Activated naive CD8-positive, alpha-beta T cell treated with anti-CD3 and anti-CD28 coated beads, Interleukin-2, amount 50 U/mL, for 16 hours (primary cell): ENCODE measurements at regions not wholly inside any gene's neighbourhood (a gene's known extent, or its start where the extent isn't known, plus 50 kb on each side); places are given as distances from the start of the nearest gene placed in this dataset.
A peak's percentile ranks its signal among the peaks of the same experiment; 100 is the strongest.
"Not testable (repeated sequence)": the region's sequence is repeated elsewhere in the genome, so short reads cannot be mapped to it uniquely, and the experiment has no call there.

Experiments used
- DNase-seq: peaks from one replicate; pipeline ENCODE4 v3.0.0-alpha.2; 2020; ENCODE audit warnings: low read depth, low spot score

- peak; percentile 65 for DNase-seq
Measured at GRCh38 chr6:27157459-27158315, 89.8 kb upstream of the PRSS16 start.

- no peak for DNase-seq
Measured at GRCh38 chr6:27158316-27158643, 89.2 kb upstream of the PRSS16 start.

GRCh38 chr6:27159725-27160124, 87.8 kb upstream of the PRSS16 start:
- DNase-seq = no peak

- DNase-seq = no peak
Measured at GRCh38 chr6:27161115-27161514, 86.4 kb upstream of the PRSS16 start.

GRCh38 chr6:27161603-27161945, 85.9 kb upstream of the PRSS16 start:
- no peak for DNase-seq

DNA sequence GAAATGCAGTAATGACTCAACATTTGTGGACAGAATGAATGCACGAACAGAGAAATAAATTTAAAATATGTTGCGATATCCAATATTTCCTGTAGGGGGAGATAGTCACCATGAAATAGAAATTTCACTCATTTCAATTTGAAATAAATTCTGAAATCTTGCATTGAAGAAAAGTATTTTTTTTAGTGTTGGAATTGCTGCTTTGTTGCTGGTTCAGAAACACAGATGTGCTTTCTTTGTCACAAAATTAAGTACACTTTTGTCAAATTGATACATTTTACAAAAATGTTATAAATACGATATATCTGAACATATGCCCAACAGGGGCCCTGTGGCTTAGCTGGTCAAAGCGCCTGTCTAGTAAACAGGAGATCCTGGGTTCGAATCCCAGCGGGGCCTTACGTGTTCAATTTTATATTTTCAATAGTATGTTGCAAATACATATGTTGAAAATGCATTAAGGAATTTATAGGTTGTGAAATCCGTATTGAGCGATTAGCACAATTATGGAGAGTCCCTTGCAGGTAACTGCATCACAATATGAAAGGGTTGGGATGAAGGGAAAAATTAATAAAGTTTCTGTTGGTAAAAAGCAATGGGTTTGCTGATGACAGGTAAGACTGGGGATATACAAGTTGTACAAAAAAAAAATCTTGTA, 85.4 kb upstream of the PRSS16 start:
- DNase-seq = no peak

DNA sequence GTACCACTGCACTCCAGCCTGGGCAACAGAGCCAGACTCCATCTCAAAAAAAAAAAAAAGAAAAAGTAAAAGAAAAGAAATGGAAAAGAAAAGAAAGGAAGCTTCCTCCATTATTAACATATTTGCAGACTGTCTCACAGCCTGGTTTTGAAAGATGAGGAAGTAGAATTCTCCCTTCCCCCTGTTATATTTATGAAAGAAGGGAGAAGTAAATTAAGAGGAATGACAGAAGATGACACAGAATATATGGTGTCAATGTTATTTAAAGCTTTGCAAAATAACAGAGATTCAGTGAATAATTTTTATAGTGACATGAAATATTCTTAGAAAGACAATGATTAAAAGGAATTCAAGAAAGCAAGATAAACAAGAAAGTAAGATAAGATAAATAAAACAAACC, 83.7 kb upstream of the PRSS16 start:
- DNase-seq = no peak

DNA sequence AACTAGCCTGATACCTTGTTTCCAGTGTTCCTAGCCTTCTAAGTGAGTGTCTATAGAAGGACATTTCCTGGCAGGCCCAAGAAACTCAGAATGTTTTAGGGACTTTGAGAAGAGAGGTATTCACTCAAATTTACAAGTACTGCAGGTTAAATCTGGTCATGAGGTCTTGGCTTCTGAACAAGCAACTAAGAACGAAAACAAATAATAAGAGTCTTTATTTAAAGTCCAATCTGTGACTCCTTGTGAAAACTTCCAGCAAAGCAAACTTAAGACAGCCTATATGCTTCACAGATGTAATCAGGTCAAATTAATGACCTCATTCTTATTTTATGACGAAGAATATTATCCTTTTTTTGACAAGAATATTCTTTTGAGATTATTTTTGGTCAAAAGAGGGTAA, 79.4 kb upstream of the PRSS16 start:
- no peak for DNase-seq

DNA sequence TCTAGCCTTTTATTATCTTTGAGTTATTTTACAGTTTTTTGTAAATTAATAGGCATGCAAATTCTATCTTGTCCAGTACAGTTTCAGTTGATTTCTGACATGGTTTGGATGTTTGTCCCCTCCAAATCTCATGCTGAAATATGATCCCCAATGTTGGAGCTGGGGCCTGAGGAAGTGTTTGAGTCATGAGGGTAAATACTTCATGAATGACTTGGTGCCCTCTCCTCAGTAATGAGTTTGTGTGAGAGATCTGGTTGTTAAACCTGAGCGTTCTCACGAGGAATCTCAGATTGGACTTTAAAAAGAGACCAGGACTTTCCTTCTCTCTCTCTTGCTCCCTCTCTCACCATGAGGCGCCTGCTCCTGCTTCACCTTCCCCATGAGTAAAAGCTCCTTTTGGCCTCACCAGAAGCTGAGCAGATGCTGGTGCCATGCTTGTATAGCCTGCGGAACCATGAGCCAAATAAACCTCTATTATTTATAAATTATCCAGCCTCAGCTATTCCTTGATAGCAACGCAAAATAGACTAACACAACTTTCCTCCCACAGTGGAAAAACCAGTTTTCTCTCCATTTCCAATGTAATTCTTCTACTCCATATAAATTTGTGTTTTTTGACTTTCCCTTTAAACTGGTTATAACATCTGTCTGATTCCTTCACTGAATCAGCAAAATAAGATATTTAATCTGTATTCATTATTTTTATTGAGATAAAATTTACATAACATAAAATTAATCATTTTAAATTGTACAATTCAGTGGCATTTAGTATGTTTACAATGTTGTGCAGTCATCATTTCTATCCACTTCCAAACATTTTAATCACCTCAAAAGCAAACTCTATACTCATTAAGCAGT, 78.7 kb upstream of the PRSS16 start:
- no peak for DNase-seq

GRCh38 chr6:27172524-27173231, 74.8 kb upstream of the PRSS16 start:
- not testable (repeated sequence) for DNase-seq

DNA sequence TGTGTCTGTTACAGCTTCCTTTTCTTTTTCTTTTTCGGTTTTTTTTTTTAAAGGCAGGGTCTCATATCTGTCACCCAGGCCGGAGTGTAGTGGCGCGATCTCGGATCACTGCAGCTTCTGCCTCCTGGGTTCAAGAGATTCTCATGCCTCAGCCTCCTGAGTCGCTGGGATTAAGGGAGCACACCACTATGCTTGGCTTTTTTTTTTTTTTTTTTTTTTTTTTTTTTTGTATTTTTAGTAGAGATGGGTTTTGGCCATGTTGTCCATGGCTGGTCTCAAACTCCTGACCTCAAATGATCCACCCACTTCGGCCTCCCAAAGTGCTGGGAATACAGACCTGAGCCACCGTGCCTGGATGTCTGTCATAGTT, 74.3 kb upstream of the PRSS16 start:
- not testable (repeated sequence) for DNase-seq

DNA sequence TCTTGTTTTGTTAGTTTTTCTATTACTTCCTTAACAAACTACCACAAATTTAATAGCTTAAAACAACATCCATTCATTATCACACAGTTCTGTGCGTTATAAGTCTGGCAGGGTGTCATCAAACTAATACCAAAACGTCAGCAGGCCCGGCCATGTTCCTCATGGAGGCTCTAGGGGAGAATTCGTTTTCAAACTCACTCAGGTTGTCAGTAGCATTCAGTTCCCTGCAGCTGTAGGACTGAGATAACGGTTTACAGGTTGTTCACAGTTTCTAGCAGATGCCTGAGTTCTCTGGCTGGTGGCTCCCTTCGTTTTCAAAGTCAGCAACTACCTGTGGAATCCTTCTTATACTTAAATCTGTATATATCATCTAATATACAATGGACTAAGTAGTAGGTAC, 72.5 kb upstream of the PRSS16 start:
- no peak for DNase-seq

DNA sequence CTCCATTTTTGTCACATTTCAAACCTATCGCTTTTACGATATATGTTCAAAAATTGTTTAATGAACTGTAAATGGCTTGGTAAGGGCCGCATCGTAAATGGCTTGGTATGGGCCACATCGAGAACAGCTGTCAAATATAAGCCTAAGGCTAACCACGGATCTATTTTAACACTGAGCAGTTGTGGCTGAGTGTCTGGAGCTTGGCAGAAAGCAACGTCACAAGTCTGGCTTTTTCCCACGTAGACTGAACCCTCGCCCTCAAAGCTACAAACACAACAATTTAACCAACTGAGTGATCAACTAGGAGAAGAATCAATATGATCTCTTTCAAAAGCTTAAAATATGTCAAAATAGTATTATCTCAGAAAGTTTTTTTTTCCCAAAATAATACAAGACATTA, 71.4 kb upstream of the PRSS16 start:
- no peak for DNase-seq

DNA sequence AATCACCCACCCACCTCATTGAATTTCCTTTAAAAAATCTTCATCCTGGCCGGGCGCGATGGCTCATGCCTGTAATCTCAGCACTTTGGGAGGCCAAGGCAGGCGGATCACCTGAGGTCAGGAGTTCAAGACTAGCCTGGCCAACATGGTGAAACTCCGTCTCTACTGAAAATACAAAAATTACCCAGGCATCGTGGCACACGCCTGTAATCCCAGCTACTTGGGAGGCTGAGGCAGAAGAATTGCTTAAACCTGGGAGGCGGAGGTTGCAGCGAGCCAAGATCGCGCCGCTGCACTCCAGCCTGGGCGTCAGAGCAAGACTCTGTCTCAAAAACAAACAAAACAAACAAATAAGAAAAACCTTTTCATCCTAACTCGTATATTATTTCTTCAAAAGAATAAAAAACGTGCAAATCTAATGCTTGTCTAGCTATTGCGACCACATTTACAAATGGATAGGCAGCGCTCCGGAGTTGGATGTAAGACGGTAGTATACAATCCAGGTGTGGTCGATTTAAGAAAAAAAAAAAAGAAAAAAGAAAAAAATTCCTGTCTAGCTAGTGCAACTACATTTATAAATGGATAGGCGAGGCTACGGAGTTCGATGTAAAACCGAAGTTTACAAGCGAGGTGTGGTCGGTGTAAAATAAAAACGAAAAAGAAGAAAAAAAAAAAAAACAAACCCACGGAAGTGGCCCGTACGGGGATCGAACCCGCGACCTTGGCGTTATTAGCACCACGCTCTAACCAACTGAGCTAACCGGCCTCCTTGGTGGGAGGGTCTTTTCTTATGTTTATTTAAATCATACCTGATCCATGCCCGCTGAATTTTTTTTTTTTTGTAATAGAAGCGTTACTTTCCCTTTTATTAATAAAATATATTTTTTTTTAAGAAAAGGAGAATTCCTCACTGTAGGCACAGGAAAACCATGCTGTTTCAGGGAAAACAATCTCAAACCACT, 70.7 kb upstream of the PRSS16 start:
- no peak for DNase-seq

DNA sequence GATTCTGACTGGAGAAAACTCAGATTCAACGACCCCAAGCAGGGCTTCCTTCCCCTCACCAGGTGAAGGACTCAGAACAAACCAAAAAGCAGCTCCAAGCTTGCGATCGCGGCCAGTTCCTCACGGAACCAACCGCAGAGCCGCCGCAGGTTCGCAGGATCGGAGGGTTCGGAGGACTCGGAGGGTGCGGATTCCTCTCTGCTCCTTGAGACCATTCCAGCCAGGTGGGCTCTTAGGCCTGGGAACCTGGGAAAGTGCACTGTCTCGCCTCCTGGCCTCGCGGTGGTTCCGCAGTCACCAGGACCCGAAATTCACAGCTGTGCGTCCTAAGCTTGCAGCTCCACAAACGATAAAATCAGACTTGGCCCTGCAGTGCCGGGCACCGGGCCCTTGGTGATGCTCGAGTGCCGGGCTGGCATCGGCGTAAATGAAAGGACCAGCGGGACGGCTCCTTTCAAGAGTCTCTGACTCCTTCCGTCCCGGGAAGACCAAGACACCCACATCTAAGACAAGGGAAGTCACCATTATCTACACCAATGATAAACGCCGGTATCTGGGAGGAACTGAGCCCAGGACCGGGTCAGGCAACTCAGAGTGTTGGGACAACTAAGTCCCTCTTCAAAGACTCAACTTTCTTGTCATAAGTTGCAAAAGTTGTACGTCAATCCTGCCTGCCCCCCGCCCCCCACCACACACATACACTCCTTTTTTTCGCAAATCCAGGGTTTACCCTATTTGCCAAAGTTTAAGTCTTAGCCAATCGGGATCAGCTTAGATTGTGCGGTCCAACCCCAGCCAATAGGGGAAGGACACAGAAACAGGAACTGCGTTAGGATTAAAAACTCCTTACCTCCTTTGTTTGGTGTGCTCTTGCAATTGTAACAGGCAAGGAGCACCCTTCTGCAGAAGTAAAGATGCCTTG, 69.8 kb upstream of the PRSS16 start:
- peak; percentile 34 for DNase-seq

DNA sequence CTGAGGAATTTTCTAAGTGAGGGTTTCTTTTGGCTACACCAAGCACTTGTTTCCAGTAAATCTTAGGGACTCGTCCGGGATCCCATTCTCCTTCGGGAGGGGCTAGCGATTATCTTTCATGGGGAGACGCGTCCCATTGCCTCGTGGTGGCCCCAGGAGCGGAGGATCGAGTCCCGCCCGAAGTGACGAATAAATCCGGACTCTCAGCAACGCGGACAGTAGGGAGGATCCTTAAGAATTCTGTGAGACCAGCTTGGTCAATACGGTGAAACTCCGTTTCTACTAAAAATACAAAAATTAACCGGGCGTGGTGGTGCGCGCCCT, 69.1 kb upstream of the PRSS16 start:
- DNase-seq = no peak

GRCh38 chr6:27178860-27179259, 68.6 kb upstream of the PRSS16 start:
- no peak for DNase-seq

DNA sequence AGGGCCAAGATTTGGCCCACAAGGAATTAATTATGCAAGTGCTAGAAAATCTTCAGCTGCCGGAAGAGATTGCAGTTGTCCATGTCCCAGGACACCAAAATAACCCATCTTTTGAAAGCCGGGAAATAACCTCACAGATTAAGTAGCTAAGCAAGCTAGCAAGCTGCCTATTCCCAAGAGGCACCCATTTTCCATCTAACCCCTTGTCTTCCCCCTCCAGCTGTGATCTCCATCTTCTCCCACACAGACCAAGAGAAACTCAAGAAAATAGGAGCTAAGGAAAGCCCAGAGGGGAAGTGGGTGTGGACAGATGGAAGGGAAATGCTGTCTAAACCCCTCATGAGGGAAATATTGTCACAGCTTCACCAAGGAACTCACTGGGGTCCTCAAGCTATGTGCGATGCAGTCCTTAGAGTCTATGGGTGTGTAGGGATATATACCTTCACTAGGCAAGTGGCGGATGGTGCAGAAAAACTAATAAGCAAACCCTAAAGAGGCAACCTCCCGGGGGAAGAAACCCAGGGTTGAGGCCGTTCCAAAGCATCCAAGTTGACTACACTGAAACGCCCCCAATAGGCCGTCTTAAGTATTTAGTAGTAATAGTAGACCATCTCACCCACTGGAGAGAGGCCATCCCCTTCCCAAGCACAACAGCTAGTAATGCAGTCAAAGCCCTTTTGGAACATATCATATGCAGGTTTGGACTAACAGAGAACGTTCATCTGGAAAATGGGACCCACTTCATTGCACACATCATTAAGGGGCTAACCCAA, 64.3 kb upstream of the PRSS16 start:
- DNase-seq = no peak
